ENCODE measurements at regions not wholly inside any gene's neighbourhood (a gene's known extent, or its start where the extent isn't known, plus 50 kb on each side); places are given as distances from the start of the nearest gene placed in this dataset.

- TF ChIP-seq E2F1 (CRISPR knock-in tag; IDR thresholded peaks at IDR 0.05), result no peak
- no peak for TF ChIP-seq PREB (CRISPR knock-in tag; IDR thresholded peaks at IDR 0.05; ENCODE audit: borderline replicate concordance)
Observed at GRCh38 chr3:146843476-146843875, 238.3 kb upstream of the PLSCR5 start (continued).

GRCh38 chr3:146839727-146840375 lies 234.7 kb upstream of the PLSCR5 start:
- no peaks in the 10 kb centered on the region for H3K27me3 Mint-ChIP-seq (ENCODE audit: low read depth)
- no peaks in the 10 kb centered on the region for H3K9me3 Mint-ChIP-seq
- no peak overlapping the region for H3K4me3 Mint-ChIP-seq
- CTCF ChIA-PET, result no interaction called here
- DNase-seq (ENCODE audit: low spot score), result no peak
- POLR2A ChIA-PET, result no interaction called here
- TF ChIP-seq E2F1 (CRISPR knock-in tag; IDR thresholded peaks at IDR 0.05), result no peak
- TF ChIP-seq SOX15 (CRISPR knock-in tag; IDR thresholded peaks at IDR 0.05), result no peak
- TF ChIP-seq ZBTB21 (CRISPR knock-in tag; IDR thresholded peaks at IDR 0.05; ENCODE audit: borderline replicate concordance), result no peak
- TF ChIP-seq ESRRA (CRISPR knock-in tag; IDR thresholded peaks at IDR 0.05; ENCODE audit: borderline replicate concordance), result no peak
- no peak for TF ChIP-seq CREB1 (CRISPR knock-in tag; IDR thresholded peaks at IDR 0.05)
- no peak for TF ChIP-seq NFATC4 (CRISPR knock-in tag; IDR thresholded peaks at IDR 0.05)
- no peak for TF ChIP-seq ATF6 (CRISPR knock-in tag; IDR thresholded peaks at IDR 0.05)
- no peak for TF ChIP-seq ZBTB43 (CRISPR knock-in tag; IDR thresholded peaks at IDR 0.05)
- TF ChIP-seq PRDM15 (CRISPR knock-in tag; IDR thresholded peaks at IDR 0.05), result no peak
- no peak for TF ChIP-seq PRRX2 (CRISPR knock-in tag; IDR thresholded peaks at IDR 0.05)
- TF ChIP-seq ZNF121 (CRISPR knock-in tag; IDR thresholded peaks at IDR 0.05), result no peak
- no peak for TF ChIP-seq STAT6 (CRISPR knock-in tag; conservative IDR thresholded peaks at IDR 0.05; ENCODE audit: low read depth)
- no peak for TF ChIP-seq EMX1 (CRISPR knock-in tag; IDR thresholded peaks at IDR 0.05)
- TF ChIP-seq HMGXB4 (CRISPR knock-in tag; IDR thresholded peaks at IDR 0.05), result no peak
- TF ChIP-seq NR3C1 (CRISPR knock-in tag; conservative IDR thresholded peaks at IDR 0.05; ENCODE audit: low read depth), result no peak
- TF ChIP-seq ZNF416 (CRISPR knock-in tag; IDR thresholded peaks at IDR 0.05), result no peak
- no peak for ATAC-seq
- H3K27ac Mint-ChIP-seq, result no peak overlapping the region
- no peaks in the 10 kb centered on the region for H3K4me1 Mint-ChIP-seq
- no peaks in the 10 kb centered on the region for H3K36me3 Mint-ChIP-seq

All from WTC11 (cell line).